ENCODE measurements at regions not wholly inside any gene's neighbourhood (a gene's known extent, or its start where the extent isn't known, plus 50 kb on each side); places are given as distances from the start of the nearest gene placed in this dataset.

GRCh38 chr10:10032991-10033390, 984.7 kb upstream of the CELF2 start:
- H3K4me3 ChIP-seq = no peak overlapping the region
- in situ Hi-C loops (cut with MboI) = no loop called here
- no peak overlapping the region for H3K4me2 ChIP-seq (ENCODE audit: unreplicated experiment)
- no peaks in the 10 kb centered on the region for H3K9me2 ChIP-seq (ENCODE audit: insufficient read depth)
- no peak overlapping the region for H3K9ac ChIP-seq
- no peaks in the 10 kb centered on the region for H3F3A ChIP-seq (ENCODE audit: insufficient read depth)
- no peaks in the 10 kb centered on the region for H3K36me3 ChIP-seq (ENCODE audit: low read depth)
- no peak for DNase-seq
- H3K79me2 ChIP-seq (ENCODE audit: insufficient read depth) = no peaks in the 10 kb centered on the region
- H4K20me1 ChIP-seq (ENCODE audit: insufficient read depth) = no peaks in the 10 kb centered on the region
- H3K27ac ChIP-seq = no peak overlapping the region
- TF ChIP-seq EZH2 (IDR thresholded peaks at IDR 0.05; ENCODE audit: insufficient read depth, poor library complexity, severe bottlenecking) = no peak
- TF ChIP-seq EZH2phosphoT487 (IDR thresholded peaks at IDR 0.05; ENCODE audit: insufficient read depth, low read depth) = no peak
- WGBS, 2 experiments (ENCODE audit: low coverage in 1 of 2, low lambda C conversion rate in 2 of 2, missing lambda C conversion rate in 2 of 2) = 7 to 13% methylated on average over 2 of the region's 2 CpGs
- H2AFZ ChIP-seq = no peak overlapping the region
- no peaks in the 10 kb centered on the region for H3K27me3 ChIP-seq (replicated peaks; ENCODE audit: insufficient read depth)
- H3K4me1 ChIP-seq (ENCODE audit: insufficient read depth) = no peaks in the 10 kb centered on the region
- no peaks in the 10 kb centered on the region for H3K9me3 ChIP-seq (ENCODE audit: low read depth)

GRCh38 chr10:10038348-10038747, 979.3 kb upstream of the CELF2 start:
- in situ Hi-C loops (cut with MboI) = no loop called here
- Histone ChIP-seq H3K4me3 (no peak overlapping the region), H3K9ac (no peak overlapping the region), H3F3A (ENCODE audit: insufficient read depth) (no peaks in the 10 kb centered on the region), H3K4me2 (ENCODE audit: unreplicated experiment) (no peak overlapping the region), H3K36me3 (ENCODE audit: low read depth) (no peaks in the 10 kb centered on the region), H3K79me2 (ENCODE audit: insufficient read depth) (no peaks in the 10 kb centered on the region), H4K20me1 (ENCODE audit: insufficient read depth) (no peaks in the 10 kb centered on the region), H2AFZ (no peak overlapping the region), H3K27ac (no peak overlapping the region), H3K4me1 (ENCODE audit: insufficient read depth) (no peaks in the 10 kb centered on the region), H3K9me3 (ENCODE audit: low read depth) (no peaks in the 10 kb centered on the region), H3K27me3 (replicated peaks; ENCODE audit: insufficient read depth) (no peaks in the 10 kb centered on the region), H3K9me2 (ENCODE audit: insufficient read depth) (no peaks in the 10 kb centered on the region)
- TF ChIP-seq EZH2phosphoT487 (IDR thresholded peaks at IDR 0.05; ENCODE audit: insufficient read depth, low read depth) (no peak), EZH2 (IDR thresholded peaks at IDR 0.05; ENCODE audit: insufficient read depth, poor library complexity, severe bottlenecking) (no peak)
- DNase-seq = no peak

- no peak overlapping the region for H2AFZ ChIP-seq
- H3K9ac ChIP-seq = no peak overlapping the region
- H3K27ac ChIP-seq = no peak overlapping the region
- no peak overlapping the region for H3K4me2 ChIP-seq (ENCODE audit: unreplicated experiment)
- H3K36me3 ChIP-seq (ENCODE audit: low read depth) = no peaks in the 10 kb centered on the region
- in situ Hi-C loops (cut with MboI) = no loop called here
- TF ChIP-seq EZH2 (IDR thresholded peaks at IDR 0.05; ENCODE audit: insufficient read depth, poor library complexity, severe bottlenecking) (no peak), EZH2phosphoT487 (IDR thresholded peaks at IDR 0.05; ENCODE audit: insufficient read depth, low read depth) (no peak)
- no peaks in the 10 kb centered on the region for H3K9me3 ChIP-seq (ENCODE audit: low read depth)
- H3K27me3 ChIP-seq (replicated peaks; ENCODE audit: insufficient read depth) = no peaks in the 10 kb centered on the region
- DNase-seq = no peak
- 35 to 40% methylated on average over 2 of the region's 2 CpGs for WGBS, 2 experiments (ENCODE audit: low coverage in 1 of 2, low lambda C conversion rate in 2 of 2, missing lambda C conversion rate in 2 of 2)
- H3K79me2 ChIP-seq (ENCODE audit: insufficient read depth) = no peaks in the 10 kb centered on the region
- no peaks in the 10 kb centered on the region for H3F3A ChIP-seq (ENCODE audit: insufficient read depth)
- H3K4me3 ChIP-seq = no peak overlapping the region
- no peaks in the 10 kb centered on the region for H3K9me2 ChIP-seq (ENCODE audit: insufficient read depth)
- no peaks in the 10 kb centered on the region for H3K4me1 ChIP-seq (ENCODE audit: insufficient read depth)
- H4K20me1 ChIP-seq (ENCODE audit: insufficient read depth) = no peaks in the 10 kb centered on the region
These were observed 978.1 kb upstream of the CELF2 start for GRCh38 chr10:10039595-10039994.

- Histone ChIP-seq H4K20me1 (ENCODE audit: insufficient read depth) (no peaks in the 10 kb centered on the region), H2AFZ (no peak overlapping the region), H3K27me3 (replicated peaks; ENCODE audit: insufficient read depth) (no peaks in the 10 kb centered on the region), H3K4me1 (ENCODE audit: insufficient read depth) (no peaks in the 10 kb centered on the region), H3K9me2 (ENCODE audit: insufficient read depth) (no peaks in the 10 kb centered on the region), H3K27ac (no peak overlapping the region), H3K36me3 (ENCODE audit: low read depth) (no peaks in the 10 kb centered on the region), H3K9ac (no peak overlapping the region), H3K4me3 (no peak overlapping the region), H3K4me2 (ENCODE audit: unreplicated experiment) (no peak overlapping the region), H3F3A (ENCODE audit: insufficient read depth) (no peaks in the 10 kb centered on the region), H3K9me3 (ENCODE audit: low read depth) (no peaks in the 10 kb centered on the region), H3K79me2 (ENCODE audit: insufficient read depth) (no peaks in the 10 kb centered on the region)
- in situ Hi-C loops (cut with MboI) = no loop called here
- no peak for TF ChIP-seq EZH2 (IDR thresholded peaks at IDR 0.05; ENCODE audit: insufficient read depth, poor library complexity, severe bottlenecking)
- TF ChIP-seq EZH2phosphoT487 (IDR thresholded peaks at IDR 0.05; ENCODE audit: insufficient read depth, low read depth) = no peak
- whole genome bisulfite sequencing, 2 experiments (ENCODE audit: low coverage in 1 of 2, low lambda C conversion rate in 2 of 2, missing lambda C conversion rate in 2 of 2) = 2 to 7% methylated on average over 1 of the region's 1 CpG
- DNase-seq = no peak
These were observed 974.6 kb upstream of the CELF2 start for GRCh38 chr10:10043083-10043482.
